ENCODE measurements at regions not wholly inside any gene's neighbourhood (a gene's known extent, or its start where the extent isn't known, plus 50 kb on each side); places are given as distances from the start of the nearest gene placed in this dataset.

DNA sequence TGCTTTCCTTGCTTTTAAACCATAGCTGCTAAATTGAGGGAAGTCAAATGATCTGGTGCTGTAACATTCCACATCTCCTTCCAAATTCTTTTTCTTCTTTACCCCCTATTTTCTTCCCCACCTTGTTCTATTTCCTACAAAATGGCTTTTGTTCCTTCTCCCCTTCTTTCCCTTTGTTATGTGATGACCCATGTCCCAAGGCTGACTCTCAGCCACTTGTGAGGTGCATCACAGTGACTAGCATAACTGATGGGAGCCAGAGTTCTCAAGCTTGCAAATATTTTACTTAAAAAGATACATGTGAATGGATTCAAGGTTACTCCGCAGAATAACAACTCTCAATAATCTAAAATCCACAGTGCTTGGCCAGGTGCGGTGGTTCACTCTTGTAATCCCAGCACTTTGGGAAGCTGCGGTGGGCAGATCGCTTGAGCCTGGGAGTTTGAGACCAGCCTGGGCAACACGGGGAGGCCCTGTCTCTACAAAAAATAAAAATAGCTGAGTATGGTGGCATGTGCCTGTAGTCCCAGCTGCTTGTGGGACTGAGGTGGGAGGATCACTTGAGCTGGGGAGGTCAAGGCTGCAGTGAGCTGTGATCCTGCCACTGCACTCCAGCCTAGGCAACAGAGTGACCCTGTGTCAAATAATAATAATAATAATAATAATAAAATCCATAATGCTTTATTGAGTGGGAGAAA is 100.1 kb upstream of the CERS6 start:
- CTCF ChIA-PET = interaction anchor here (1.2 kb wide), 1 partner anchor 9 kb away, joined by 5 read pairs; no protein-coding TSS in a partner anchor
- RAD21 ChIA-PET (ENCODE audit: low non-redundant PET in 1 of 2, low total read pairs in 2 of 2, uncharacterized antibody in 2 of 2, unreplicated experiment in 2 of 2) = no interaction called here
- Histone ChIP-seq H3K4me2 (ENCODE audit: low read length) (no peak overlapping the region), H2AFZ (ENCODE audit: low read depth, low read length, poor library complexity, severe bottlenecking) (no peak overlapping the region), H3K9me3 (ENCODE audit: control insufficient read depth in 1 of 2, insufficient read depth in 1 of 2, low read depth in 1 of 2, low read length in 2 of 2) (no peaks in the 10 kb centered on the region), H3K4me1 (ENCODE audit: control insufficient read depth in 1 of 2, insufficient read depth in 2 of 2, low read length in 2 of 2) (no peaks in the 10 kb centered on the region), H3K4me3 (replicated peaks in 1 of 2; ENCODE audit: low read depth in 1 of 2, low read length in 2 of 2) (no peak overlapping the region), H3K79me2 (ENCODE audit: insufficient read depth, low read length) (no peaks in the 10 kb centered on the region), H3K36me3 (ENCODE audit: control insufficient read depth in 1 of 2, insufficient read depth in 2 of 2, low read length in 2 of 2) (no peaks in the 10 kb centered on the region), H4K20me1 (ENCODE audit: insufficient read depth) (no peaks in the 10 kb centered on the region), H3K9me2 (ENCODE audit: insufficient read depth) (0 out of 2 replicates have a peak, but pooled peaks cover 3% of the 10 kb centered on the region), H3K27me3 (ENCODE audit: insufficient read depth, low read length) (no peaks in the 10 kb centered on the region), H3K9ac (ENCODE audit: low read length) (no peak overlapping the region), H3K27ac (ENCODE audit: low read depth, low read length) (no peak overlapping the region)
- intact Hi-C loops (cut with micrococcal nuclease) = no loop called here
- BruUV-seq (replicated peaks) = no TSS peak
- DNase-seq (ENCODE audit: low read depth, low spot score) = no peak
- POLR2A ChIA-PET = no interaction called here
- ATAC-seq = no peak
- no peak for TF ChIP-seq CBX3 (IDR thresholded peaks at IDR 0.05; ENCODE audit: low read depth)
- no peak for TF ChIP-seq ZFX (IDR thresholded peaks at IDR 0.05)
- TF ChIP-seq, protein P1, sequence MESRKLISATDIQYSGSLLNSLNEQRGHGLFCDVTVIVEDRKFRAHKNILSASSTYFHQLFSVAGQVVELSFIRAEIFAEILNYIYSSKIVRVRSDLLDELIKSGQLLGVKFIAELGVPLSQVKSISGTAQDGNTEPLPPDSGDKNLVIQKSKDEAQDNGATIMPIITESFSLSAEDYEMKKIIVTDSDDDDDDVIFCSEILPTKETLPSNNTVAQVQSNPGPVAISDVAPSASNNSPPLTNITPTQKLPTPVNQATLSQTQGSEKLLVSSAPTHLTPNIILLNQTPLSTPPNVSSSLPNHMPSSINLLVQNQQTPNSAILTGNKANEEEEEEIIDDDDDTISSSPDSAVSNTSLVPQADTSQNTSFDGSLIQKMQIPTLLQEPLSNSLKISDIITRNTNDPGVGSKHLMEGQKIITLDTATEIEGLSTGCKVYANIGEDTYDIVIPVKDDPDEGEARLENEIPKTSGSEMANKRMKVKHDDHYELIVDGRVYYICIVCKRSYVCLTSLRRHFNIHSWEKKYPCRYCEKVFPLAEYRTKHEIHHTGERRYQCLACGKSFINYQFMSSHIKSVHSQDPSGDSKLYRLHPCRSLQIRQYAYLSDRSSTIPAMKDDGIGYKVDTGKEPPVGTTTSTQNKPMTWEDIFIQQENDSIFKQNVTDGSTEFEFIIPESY (IDR thresholded peaks at IDR 0.05; ENCODE audit: extremely low read depth, insufficient replicate concordance, low read length) = no peak
- TF ChIP-seq RAD21 (IDR thresholded peaks at IDR 0.05; ENCODE audit: low read depth) = no peak
- no peak for TF ChIP-seq EGR1 (IDR thresholded peaks at IDR 0.05; ENCODE audit: low read depth)
- TF ChIP-seq JUND (IDR thresholded peaks at IDR 0.05) = no peak
- no peak for TF ChIP-seq EZH2 (IDR thresholded peaks at IDR 0.05)
- TF ChIP-seq CEBPB (IDR thresholded peaks at IDR 0.05; ENCODE audit: low read depth) = no peak
- TF ChIP-seq, protein P2, sequence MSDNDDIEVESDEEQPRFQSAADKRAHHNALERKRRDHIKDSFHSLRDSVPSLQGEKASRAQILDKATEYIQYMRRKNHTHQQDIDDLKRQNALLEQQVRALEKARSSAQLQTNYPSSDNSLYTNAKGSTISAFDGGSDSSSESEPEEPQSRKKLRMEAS (IDR thresholded peaks at IDR 0.05) = no peak
- TF ChIP-seq, protein P3, sequence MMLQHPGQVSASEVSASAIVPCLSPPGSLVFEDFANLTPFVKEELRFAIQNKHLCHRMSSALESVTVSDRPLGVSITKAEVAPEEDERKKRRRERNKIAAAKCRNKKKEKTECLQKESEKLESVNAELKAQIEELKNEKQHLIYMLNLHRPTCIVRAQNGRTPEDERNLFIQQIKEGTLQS (IDR thresholded peaks at IDR 0.05) = no peak
- TF ChIP-seq YY1 (IDR thresholded peaks at IDR 0.05; ENCODE audit: extremely low read depth, insufficient replicate concordance, low read depth, low read length) = no peak
- TF ChIP-seq SRF (IDR thresholded peaks at IDR 0.05; ENCODE audit: low read depth) = no peak
- TF ChIP-seq EZH2phosphoT487 (IDR thresholded peaks at IDR 0.05; ENCODE audit: borderline replicate concordance) = no peak
- no peak for TF ChIP-seq SP1 (IDR thresholded peaks at IDR 0.05; ENCODE audit: low read depth)
- TF ChIP-seq ELF1 (IDR thresholded peaks at IDR 0.05; ENCODE audit: borderline replicate concordance, low read depth) = no peak
- TF ChIP-seq, protein P4, sequence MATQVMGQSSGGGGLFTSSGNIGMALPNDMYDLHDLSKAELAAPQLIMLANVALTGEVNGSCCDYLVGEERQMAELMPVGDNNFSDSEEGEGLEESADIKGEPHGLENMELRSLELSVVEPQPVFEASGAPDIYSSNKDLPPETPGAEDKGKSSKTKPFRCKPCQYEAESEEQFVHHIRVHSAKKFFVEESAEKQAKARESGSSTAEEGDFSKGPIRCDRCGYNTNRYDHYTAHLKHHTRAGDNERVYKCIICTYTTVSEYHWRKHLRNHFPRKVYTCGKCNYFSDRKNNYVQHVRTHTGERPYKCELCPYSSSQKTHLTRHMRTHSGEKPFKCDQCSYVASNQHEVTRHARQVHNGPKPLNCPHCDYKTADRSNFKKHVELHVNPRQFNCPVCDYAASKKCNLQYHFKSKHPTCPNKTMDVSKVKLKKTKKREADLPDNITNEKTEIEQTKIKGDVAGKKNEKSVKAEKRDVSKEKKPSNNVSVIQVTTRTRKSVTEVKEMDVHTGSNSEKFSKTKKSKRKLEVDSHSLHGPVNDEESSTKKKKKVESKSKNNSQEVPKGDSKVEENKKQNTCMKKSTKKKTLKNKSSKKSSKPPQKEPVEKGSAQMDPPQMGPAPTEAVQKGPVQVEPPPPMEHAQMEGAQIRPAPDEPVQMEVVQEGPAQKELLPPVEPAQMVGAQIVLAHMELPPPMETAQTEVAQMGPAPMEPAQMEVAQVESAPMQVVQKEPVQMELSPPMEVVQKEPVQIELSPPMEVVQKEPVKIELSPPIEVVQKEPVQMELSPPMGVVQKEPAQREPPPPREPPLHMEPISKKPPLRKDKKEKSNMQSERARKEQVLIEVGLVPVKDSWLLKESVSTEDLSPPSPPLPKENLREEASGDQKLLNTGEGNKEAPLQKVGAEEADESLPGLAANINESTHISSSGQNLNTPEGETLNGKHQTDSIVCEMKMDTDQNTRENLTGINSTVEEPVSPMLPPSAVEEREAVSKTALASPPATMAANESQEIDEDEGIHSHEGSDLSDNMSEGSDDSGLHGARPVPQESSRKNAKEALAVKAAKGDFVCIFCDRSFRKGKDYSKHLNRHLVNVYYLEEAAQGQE (IDR thresholded peaks at IDR 0.05; ENCODE audit: low read depth) = no peak
- TF ChIP-seq, protein P5, sequence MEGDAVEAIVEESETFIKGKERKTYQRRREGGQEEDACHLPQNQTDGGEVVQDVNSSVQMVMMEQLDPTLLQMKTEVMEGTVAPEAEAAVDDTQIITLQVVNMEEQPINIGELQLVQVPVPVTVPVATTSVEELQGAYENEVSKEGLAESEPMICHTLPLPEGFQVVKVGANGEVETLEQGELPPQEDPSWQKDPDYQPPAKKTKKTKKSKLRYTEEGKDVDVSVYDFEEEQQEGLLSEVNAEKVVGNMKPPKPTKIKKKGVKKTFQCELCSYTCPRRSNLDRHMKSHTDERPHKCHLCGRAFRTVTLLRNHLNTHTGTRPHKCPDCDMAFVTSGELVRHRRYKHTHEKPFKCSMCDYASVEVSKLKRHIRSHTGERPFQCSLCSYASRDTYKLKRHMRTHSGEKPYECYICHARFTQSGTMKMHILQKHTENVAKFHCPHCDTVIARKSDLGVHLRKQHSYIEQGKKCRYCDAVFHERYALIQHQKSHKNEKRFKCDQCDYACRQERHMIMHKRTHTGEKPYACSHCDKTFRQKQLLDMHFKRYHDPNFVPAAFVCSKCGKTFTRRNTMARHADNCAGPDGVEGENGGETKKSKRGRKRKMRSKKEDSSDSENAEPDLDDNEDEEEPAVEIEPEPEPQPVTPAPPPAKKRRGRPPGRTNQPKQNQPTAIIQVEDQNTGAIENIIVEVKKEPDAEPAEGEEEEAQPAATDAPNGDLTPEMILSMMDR (IDR thresholded peaks at IDR 0.05 in 2 of 3, conservative IDR thresholded peaks at IDR 0.05 in 1 of 3; ENCODE audit: borderline replicate concordance in 1 of 3, insufficient read depth in 1 of 3, low read depth in 2 of 3, low read length in 2 of 3) = no peak
- TF ChIP-seq POLR2A (IDR thresholded peaks at IDR 0.05; ENCODE audit: borderline replicate concordance, extremely low read depth, insufficient read depth, insufficient read length) = no peak
- TF ChIP-seq TCF7L2 (IDR thresholded peaks at IDR 0.05; ENCODE audit: borderline replicate concordance, extremely low read depth, insufficient read depth, insufficient read length) = no peak

Measured in HCT116 (cell line).